ENCODE measurements at regions not wholly inside any gene's neighbourhood (a gene's known extent, or its start where the extent isn't known, plus 50 kb on each side); places are given as distances from the start of the nearest gene placed in this dataset.

- Histone ChIP-seq H3K9me2 (no peaks in the 10 kb centered on the region), H3F3A (replicated peaks; ENCODE audit: insufficient read depth) (no peaks in the 10 kb centered on the region), H3K27me3 (ENCODE audit: insufficient read depth) (no peaks in the 10 kb centered on the region; the same call in 1 of the 2 replicates), H3K9me3 (no peaks in the 10 kb centered on the region), H4K20me1 (ENCODE audit: insufficient read depth) (no peaks in the 10 kb centered on the region), H3K4me1 (ENCODE audit: control insufficient read depth in 1 of 2, insufficient read depth in 2 of 2, low read depth in 1 of 2, low read length in 1 of 2) (no peaks in the 10 kb centered on the region), H3K79me2 (ENCODE audit: insufficient read depth) (no peaks in the 10 kb centered on the region), H3K9ac (no peak overlapping the region), H3K4me3 (ENCODE audit: low read depth in 2 of 2, low read length in 1 of 2) (no peak overlapping the region), H3K4me2 (no peak overlapping the region), H2AFZ (ENCODE audit: low read depth) (no peak overlapping the region), H3K36me3 (replicated peaks in 1 of 2; ENCODE audit: control insufficient read depth in 1 of 2, insufficient read depth in 2 of 2, low read length in 1 of 2) (no peaks in the 10 kb centered on the region), H3K27ac (ENCODE audit: low read depth in 2 of 2, low read length in 1 of 2) (no peak overlapping the region)
- no peak for DNase-seq
- ChIA-PET CTCF (no interaction called here), POLR2A (no interaction called here)
- no peak for TF ChIP-seq PBX3 (IDR thresholded peaks at IDR 0.05)
- no peak for TF ChIP-seq USF2 (IDR thresholded peaks at IDR 0.05; ENCODE audit: borderline replicate concordance, low read depth, low read length)
- TF ChIP-seq FOSL2 (IDR thresholded peaks at IDR 0.05; ENCODE audit: borderline replicate concordance, low read depth) = no peak
- TF ChIP-seq MAX (IDR thresholded peaks at IDR 0.05; ENCODE audit: low read depth) = no peak
- no peak for TF ChIP-seq RAD21 (IDR thresholded peaks at IDR 0.05; ENCODE audit: low read length)
- TF ChIP-seq GATA2 (CRISPR knock-in tag; IDR thresholded peaks at IDR 0.05) = no peak
- no peak for TF ChIP-seq POLR2AphosphoS5 (IDR thresholded peaks at IDR 0.05; ENCODE audit: low read depth, low read length)
- no peak for TF ChIP-seq TCF12 (IDR thresholded peaks at IDR 0.05)
- 12% methylated on average over 3 of the region's 3 CpGs for WGBS (ENCODE audit: low lambda C conversion rate)
These were observed 436.3 kb downstream of the WDR72 start for GRCh38 chr15:53323191-53323590.

GRCh38 chr15:53320816-53321215 is 438.6 kb downstream of the WDR72 start:
- Histone ChIP-seq H3K4me3 (ENCODE audit: low read depth in 2 of 2, low read length in 1 of 2) (no peak overlapping the region), H3K27me3 (ENCODE audit: insufficient read depth) (no peaks in the 10 kb centered on the region; the same call in 1 of the 2 replicates), H3F3A (replicated peaks; ENCODE audit: insufficient read depth) (no peaks in the 10 kb centered on the region), H3K27ac (ENCODE audit: low read depth in 2 of 2, low read length in 1 of 2) (no peak overlapping the region), H3K36me3 (replicated peaks in 1 of 2; ENCODE audit: control insufficient read depth in 1 of 2, insufficient read depth in 2 of 2, low read length in 1 of 2) (no peaks in the 10 kb centered on the region), H3K9me2 (no peaks in the 10 kb centered on the region), H3K4me1 (ENCODE audit: control insufficient read depth in 1 of 2, insufficient read depth in 2 of 2, low read depth in 1 of 2, low read length in 1 of 2) (no peaks in the 10 kb centered on the region), H3K79me2 (ENCODE audit: insufficient read depth) (no peaks in the 10 kb centered on the region), H3K9me3 (no peaks in the 10 kb centered on the region), H3K4me2 (no peak overlapping the region), H4K20me1 (ENCODE audit: insufficient read depth) (no peaks in the 10 kb centered on the region), H2AFZ (ENCODE audit: low read depth) (no peak overlapping the region), H3K9ac (no peak overlapping the region)
- DNase-seq = no peak
- ChIA-PET CTCF (no interaction called here), POLR2A (no interaction called here)
- WGBS (ENCODE audit: low lambda C conversion rate) = 10% methylated on average over 5 of the region's 5 CpGs
- TF ChIP-seq ZBTB33 (IDR thresholded peaks at IDR 0.05; ENCODE audit: borderline replicate concordance, low read depth) (no peak), TAF1 (IDR thresholded peaks at IDR 0.05; ENCODE audit: borderline replicate concordance, low read depth, low read length) (no peak), YY1 (IDR thresholded peaks at IDR 0.05; ENCODE audit: low read depth) (no peak), JUND (IDR thresholded peaks at IDR 0.05) (no peak), USF2 (IDR thresholded peaks at IDR 0.05; ENCODE audit: borderline replicate concordance, low read depth, low read length) (no peak), MAX (IDR thresholded peaks at IDR 0.05; ENCODE audit: low read depth) (no peak), ELF1 (IDR thresholded peaks at IDR 0.05) (no peak), CTCF (IDR thresholded peaks at IDR 0.05) (no peak), EZH2phosphoT487 (IDR thresholded peaks at IDR 0.05; ENCODE audit: borderline replicate concordance, low read depth) (no peak), FOSL2 (IDR thresholded peaks at IDR 0.05; ENCODE audit: borderline replicate concordance, low read depth) (no peak), GABPA (IDR thresholded peaks at IDR 0.05; ENCODE audit: low read depth) (no peak), EP300 (IDR thresholded peaks at IDR 0.05; ENCODE audit: borderline replicate concordance in 1 of 2, low read depth in 1 of 2, low read length in 1 of 2) (no peak), FOXM1 (IDR thresholded peaks at IDR 0.05; ENCODE audit: low read depth) (no peak), PBX3 (IDR thresholded peaks at IDR 0.05) (no peak), FOXJ3 (CRISPR knock-in tag; IDR thresholded peaks at IDR 0.05) (no peak), TCF12 (IDR thresholded peaks at IDR 0.05) (no peak), MXI1 (IDR thresholded peaks at IDR 0.05; ENCODE audit: low read depth, low read length) (no peak)

Data from SK-N-SH (cell line).